ENCODE measurements at regions not wholly inside any gene's neighbourhood (a gene's known extent, or its start where the extent isn't known, plus 50 kb on each side); places are given as distances from the start of the nearest gene placed in this dataset.

GRCh38 chr3:1979961-1980615, 118.6 kb upstream of the CNTN4 start:
- H3K4me1 ChIP-seq (ENCODE audit: control insufficient read depth in 1 of 2, insufficient read depth in 2 of 2, low read length in 2 of 2) = no peaks in the 10 kb centered on the region
- Mint-ChIP-seq H3K36me3 (no peaks in the 10 kb centered on the region), H3K27ac (no peak overlapping the region), H3K27me3 (ENCODE audit: low read depth in 3 of 3) (peaks cover 0 to 2% (median 0%) of the 10 kb centered on the region in 3 donors), H3K4me3 (no peak overlapping the region), H3K4me1 (no peaks in the 10 kb centered on the region), H3K9me3 (peaks cover 2 to 17% (median 6%) of the 10 kb centered on the region in 7 donors)
- no peaks in the 10 kb centered on the region for H4K20me1 ChIP-seq (ENCODE audit: insufficient read depth, low read length)
- H3K9ac ChIP-seq (ENCODE audit: insufficient read depth, low read length, poor library complexity, severe bottlenecking) = no peak overlapping the region
- TF ChIP-seq CTCF (IDR thresholded peaks at IDR 0.05) = no peak
- no peak overlapping the region for H3K4me3 ChIP-seq (replicated peaks in 1 of 3; ENCODE audit: low read depth in 2 of 3, low read length in 3 of 3)
- intact Hi-C loops (cut with micrococcal nuclease) = no loop called here
- no peaks in the 10 kb centered on the region for H3K27me3 ChIP-seq (ENCODE audit: control insufficient read depth in 2 of 2, insufficient read depth in 2 of 2, low read length in 2 of 2)
- H3K27ac ChIP-seq (ENCODE audit: low read depth in 1 of 2, low read length in 2 of 2) = no peak overlapping the region
- no peaks in the 10 kb centered on the region for H3K79me2 ChIP-seq (ENCODE audit: insufficient read depth, low read length)
- no peaks in the 10 kb centered on the region for H3K36me3 ChIP-seq (replicated peaks in 1 of 2; ENCODE audit: control insufficient read depth in 1 of 2, insufficient read depth in 2 of 2, low read length in 2 of 2)
- 40% methylated on average over 1 of the region's 5 CpGs for WGBS (ENCODE audit: insufficient coverage)
- no peak overlapping the region for H2AFZ ChIP-seq (ENCODE audit: insufficient read depth, low read depth, low read length, poor library complexity, severe bottlenecking)
- DNase-seq = no peak
- H3K4me2 ChIP-seq (replicated peaks; ENCODE audit: extremely low read depth, low read length, poor library complexity, severe bottlenecking) = no peak overlapping the region
- peaks cover 3 to 9% of the 10 kb centered on the region in 2 donors for H3K9me3 ChIP-seq (replicated peaks in 1 of 2; ENCODE audit: control insufficient read depth in 1 of 2, insufficient read depth in 1 of 2, low read length in 2 of 2)

GRCh38 chr3:1987980-1988379, 110.7 kb upstream of the CNTN4 start:
- Histone ChIP-seq H3K27me3 (ENCODE audit: control insufficient read depth in 2 of 2, insufficient read depth in 2 of 2, low read length in 2 of 2) (no peaks in the 10 kb centered on the region), H4K20me1 (ENCODE audit: insufficient read depth, low read length) (no peaks in the 10 kb centered on the region), H3K9ac (ENCODE audit: insufficient read depth, low read length, poor library complexity, severe bottlenecking) (no peak overlapping the region), H3K36me3 (replicated peaks in 1 of 2; ENCODE audit: control insufficient read depth in 1 of 2, insufficient read depth in 2 of 2, low read length in 2 of 2) (no peaks in the 10 kb centered on the region), H3K4me1 (ENCODE audit: control insufficient read depth in 1 of 2, insufficient read depth in 2 of 2, low read length in 2 of 2) (no peaks in the 10 kb centered on the region), H3K4me3 (replicated peaks in 1 of 3; ENCODE audit: low read depth in 2 of 3, low read length in 3 of 3) (no peak overlapping the region), H3K9me3 (replicated peaks in 1 of 2; ENCODE audit: control insufficient read depth in 1 of 2, insufficient read depth in 1 of 2, low read length in 2 of 2) (peaks cover 0 to 13% of the 10 kb centered on the region in 2 donors), H3K4me2 (replicated peaks; ENCODE audit: extremely low read depth, low read length, poor library complexity, severe bottlenecking) (no peak overlapping the region), H2AFZ (ENCODE audit: insufficient read depth, low read depth, low read length, poor library complexity, severe bottlenecking) (no peak overlapping the region), H3K27ac (ENCODE audit: low read depth in 1 of 2, low read length in 2 of 2) (no peak overlapping the region), H3K79me2 (ENCODE audit: insufficient read depth, low read length) (no peaks in the 10 kb centered on the region)
- no peaks in the 10 kb centered on the region for H3K36me3 Mint-ChIP-seq
- no peaks in the 10 kb centered on the region for H3K4me1 Mint-ChIP-seq
- H3K9me3 Mint-ChIP-seq = peaks cover 0 to 10% (median 2%) of the 10 kb centered on the region in 7 donors
- no peak overlapping the region for H3K27ac Mint-ChIP-seq
- no peak for DNase-seq
- no peak for TF ChIP-seq CTCF (IDR thresholded peaks at IDR 0.05)
- intact Hi-C loops (cut with micrococcal nuclease) = no loop called here
- no CpG with 5 or more reads among the region's 3 CpGs for WGBS (ENCODE audit: insufficient coverage)
- H3K4me3 Mint-ChIP-seq = no peak overlapping the region
- no peaks in the 10 kb centered on the region for H3K27me3 Mint-ChIP-seq (ENCODE audit: low read depth in 3 of 3)
